ENCODE measurements at regions not wholly inside any gene's neighbourhood (a gene's known extent, or its start where the extent isn't known, plus 50 kb on each side); places are given as distances from the start of the nearest gene placed in this dataset.

- Histone ChIP-seq H4K20me1 (ENCODE audit: control insufficient read depth, insufficient read depth) (no peaks in the 10 kb centered on the region), H3K36me3 (ENCODE audit: control insufficient read depth in 2 of 2, insufficient read depth in 2 of 2, low read length in 1 of 2) (no peaks in the 10 kb centered on the region), H3K27me3 (replicated peaks in 1 of 2; ENCODE audit: control insufficient read depth in 2 of 2, insufficient read depth in 2 of 2, low read length in 1 of 2) (no peaks in the 10 kb centered on the region), H3K4me1 (ENCODE audit: control insufficient read depth, insufficient read depth, low read length) (no peaks in the 10 kb centered on the region), H3K9me3 (replicated peaks; ENCODE audit: control insufficient read depth, insufficient read depth, low read length) (no peaks in the 10 kb centered on the region), H3K27ac (ENCODE audit: control insufficient read depth, insufficient read depth) (no peak overlapping the region), H3K4me2 (ENCODE audit: control insufficient read depth, insufficient read depth) (no peak overlapping the region), H2AFZ (ENCODE audit: control insufficient read depth, low read depth, low read length) (no peak overlapping the region), H3K9ac (ENCODE audit: control insufficient read depth, insufficient read depth, low read length) (no peak overlapping the region), H3K4me3 (no peak overlapping the region), H3K79me2 (ENCODE audit: control insufficient read depth, insufficient read depth, low read length) (no peaks in the 10 kb centered on the region)
- ChIA-PET CTCF (interaction anchor here (0.7 kb wide), 1 partner anchor 17 kb away, joined by 3 read pairs; no protein-coding TSS in a partner anchor), RAD21 (ENCODE audit: unreplicated experiment) (no interaction called here), POLR2A (no interaction called here), SMC1A (ENCODE audit: uncharacterized antibody, unreplicated experiment) (no interaction called here)
- BruUV-seq (replicated peaks) = no TSS peak
- no peak for DNase-seq (ENCODE audit: low read depth, low spot score)
- intact Hi-C loops (cut with micrococcal nuclease; ENCODE audit: unreplicated experiment) = no loop called here
- FAIRE-seq = no peak
- ATAC-seq = no peak
- TF ChIP-seq YBX1 (IDR thresholded peaks at IDR 0.05) (no peak), PRDM15 (CRISPR knock-in tag; IDR thresholded peaks at IDR 0.05) (no peak), ZBED1 (IDR thresholded peaks at IDR 0.05; ENCODE audit: borderline replicate concordance) (no peak)
- WGBS (ENCODE audit: insufficient coverage, insufficient replicate concordance, low lambda C conversion rate, missing lambda C conversion rate) = 33% methylated on average over 6 of the region's 6 CpGs
- in situ Hi-C loops (cut with MboI) = no loop called here
Observed at GRCh38 chr5:8288897-8289516, 420.1 kb downstream of the MTRR start.

GRCh38 chr5:8289779-8290178 is 420.8 kb downstream of the MTRR start:
- no peaks in the 10 kb centered on the region for H3K36me3 ChIP-seq (ENCODE audit: control insufficient read depth in 2 of 2, insufficient read depth in 2 of 2, low read length in 1 of 2)
- intact Hi-C loops (cut with micrococcal nuclease; ENCODE audit: unreplicated experiment) (no loop called here), in situ Hi-C loops (cut with MboI) (no loop called here)
- FAIRE-seq (no peak), ATAC-seq (no peak), DNase-seq (ENCODE audit: low read depth, low spot score) (no peak)
- H2AFZ ChIP-seq (ENCODE audit: control insufficient read depth, low read depth, low read length) = no peak overlapping the region
- no peak overlapping the region for H3K4me3 ChIP-seq
- ChIA-PET RAD21 (ENCODE audit: unreplicated experiment) (no interaction called here), CTCF (interaction anchor here (0.7 kb wide), 1 partner anchor 361 kb away, joined by 3 read pairs; no protein-coding TSS in a partner anchor), SMC1A (ENCODE audit: uncharacterized antibody, unreplicated experiment) (no interaction called here), POLR2A (no interaction called here)
- WGBS (ENCODE audit: insufficient coverage, insufficient replicate concordance, low lambda C conversion rate, missing lambda C conversion rate) = 0% methylated on average over 1 of the region's 1 CpG
- H3K9me3 ChIP-seq (replicated peaks; ENCODE audit: control insufficient read depth, insufficient read depth, low read length) = no peaks in the 10 kb centered on the region
- H3K4me2 ChIP-seq (ENCODE audit: control insufficient read depth, insufficient read depth) = no peak overlapping the region
- no peak overlapping the region for H3K27ac ChIP-seq (ENCODE audit: control insufficient read depth, insufficient read depth)
- H4K20me1 ChIP-seq (ENCODE audit: control insufficient read depth, insufficient read depth) = no peaks in the 10 kb centered on the region
- no peaks in the 10 kb centered on the region for H3K79me2 ChIP-seq (ENCODE audit: control insufficient read depth, insufficient read depth, low read length)
- BruUV-seq (replicated peaks) = no TSS peak
- no peaks in the 10 kb centered on the region for H3K4me1 ChIP-seq (ENCODE audit: control insufficient read depth, insufficient read depth, low read length)
- no peak overlapping the region for H3K9ac ChIP-seq (ENCODE audit: control insufficient read depth, insufficient read depth, low read length)
- H3K27me3 ChIP-seq (replicated peaks in 1 of 2; ENCODE audit: control insufficient read depth in 2 of 2, insufficient read depth in 2 of 2, low read length in 1 of 2) = no peaks in the 10 kb centered on the region
- TF ChIP-seq EED (IDR thresholded peaks at IDR 0.05; ENCODE audit: low read depth) (no peak), ZNF384 (IDR thresholded peaks at IDR 0.05; ENCODE audit: borderline replicate concordance, low read depth, low read length) (no peak), E4F1 (IDR thresholded peaks at IDR 0.05; ENCODE audit: borderline replicate concordance, partially characterized antibody) (no peak), MAX (IDR thresholded peaks at IDR 0.05; ENCODE audit: low read depth, low read length) (no peak)

Data from GM12878 (cell line).